Lower leg skin (tissue), 4 donors: ENCODE measurements at regions not wholly inside any gene's neighbourhood (a gene's known extent, or its start where the extent isn't known, plus 50 kb on each side); places are given as distances from the start of the nearest gene placed in this dataset.
"Not testable (repeated sequence)": the region's sequence is repeated elsewhere in the genome, so short reads cannot be mapped to it uniquely, and the experiment has no call there.

ENCODE experiments used
- DNase-seq, 2 donors: peaks; one replicate each; pipeline ENCODE4 v3.0.0-alpha.2; 2019; ENCODE audit warnings: low spot score in 2 of 2
- H3K4me3 ChIP-seq: fragments of 200-600 bp; sonication (generic); 2 replicates; pipeline ENCODE4 v1.5.1; 2017; ENCODE audit warnings: mild to moderate bottlenecking, low read depth; ENCODE audit not compliant: poor library complexity, severe bottlenecking
- POLR2A ChIP-seq, 2 donors: fragments of 450-650 bp; IDR thresholded peaks; one replicate each; pipeline ENCODE4 v1.6.1; 2016 to 2017; ENCODE audit warnings: antibody characterized with exemption in 2 of 2, mild to moderate bottlenecking in 1 of 2, moderate library complexity in 1 of 2
- WGBS, 2 donors: methylation state at CpG; one replicate each; pipeline ENCODE4 v1.1.5; 2018; 5-methylcytosine and 5-hydroxymethylcytosine counted together
- intact Hi-C: fragments of 100-400 bp; cut with DNase I; formaldehyde crosslinking; loops from one replicate; pipeline ENCODE4 v1.15.0; 2023; ENCODE audit warnings: low total_unique reads
- TF ChIP-seq, protein P1 (sequence below), 3 donors: fragments of 450-650 bp; IDR thresholded peaks; one replicate each; pipeline ENCODE4 v1.5.1; 2016; ENCODE audit warnings: antibody characterized with exemption in 3 of 3, mild to moderate bottlenecking in 3 of 3, moderate library complexity in 2 of 3

- H3K4me3 ChIP-seq, result no peak overlapping the region
- WGBS, 2 donors, result 65 to 66% methylated on average over 9 of the region's 9 CpGs
- intact Hi-C loops, result no loop called here
- DNase-seq, result no peak
- no peak for TF ChIP-seq POLR2A (IDR thresholded peaks at IDR 0.05)
- TF ChIP-seq, protein P1, sequence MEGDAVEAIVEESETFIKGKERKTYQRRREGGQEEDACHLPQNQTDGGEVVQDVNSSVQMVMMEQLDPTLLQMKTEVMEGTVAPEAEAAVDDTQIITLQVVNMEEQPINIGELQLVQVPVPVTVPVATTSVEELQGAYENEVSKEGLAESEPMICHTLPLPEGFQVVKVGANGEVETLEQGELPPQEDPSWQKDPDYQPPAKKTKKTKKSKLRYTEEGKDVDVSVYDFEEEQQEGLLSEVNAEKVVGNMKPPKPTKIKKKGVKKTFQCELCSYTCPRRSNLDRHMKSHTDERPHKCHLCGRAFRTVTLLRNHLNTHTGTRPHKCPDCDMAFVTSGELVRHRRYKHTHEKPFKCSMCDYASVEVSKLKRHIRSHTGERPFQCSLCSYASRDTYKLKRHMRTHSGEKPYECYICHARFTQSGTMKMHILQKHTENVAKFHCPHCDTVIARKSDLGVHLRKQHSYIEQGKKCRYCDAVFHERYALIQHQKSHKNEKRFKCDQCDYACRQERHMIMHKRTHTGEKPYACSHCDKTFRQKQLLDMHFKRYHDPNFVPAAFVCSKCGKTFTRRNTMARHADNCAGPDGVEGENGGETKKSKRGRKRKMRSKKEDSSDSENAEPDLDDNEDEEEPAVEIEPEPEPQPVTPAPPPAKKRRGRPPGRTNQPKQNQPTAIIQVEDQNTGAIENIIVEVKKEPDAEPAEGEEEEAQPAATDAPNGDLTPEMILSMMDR (IDR thresholded peaks at IDR 0.05), result no peak
Measured at GRCh38 chr5:17412760-17413671, 85.0 kb upstream of the TAF11L2 start.

GRCh38 chr5:17413691-17414090 is 84.3 kb upstream of the TAF11L2 start:
- intact Hi-C loops, result no loop called here
- TF ChIP-seq POLR2A (IDR thresholded peaks at IDR 0.05), result no peak
- TF ChIP-seq, protein P1 (IDR thresholded peaks at IDR 0.05), result no peak
- H3K4me3 ChIP-seq, result no peak overlapping the region
- 77 to 86% methylated on average over 3 of the region's 3 CpGs for WGBS, 2 donors
- no peak for DNase-seq

DNA sequence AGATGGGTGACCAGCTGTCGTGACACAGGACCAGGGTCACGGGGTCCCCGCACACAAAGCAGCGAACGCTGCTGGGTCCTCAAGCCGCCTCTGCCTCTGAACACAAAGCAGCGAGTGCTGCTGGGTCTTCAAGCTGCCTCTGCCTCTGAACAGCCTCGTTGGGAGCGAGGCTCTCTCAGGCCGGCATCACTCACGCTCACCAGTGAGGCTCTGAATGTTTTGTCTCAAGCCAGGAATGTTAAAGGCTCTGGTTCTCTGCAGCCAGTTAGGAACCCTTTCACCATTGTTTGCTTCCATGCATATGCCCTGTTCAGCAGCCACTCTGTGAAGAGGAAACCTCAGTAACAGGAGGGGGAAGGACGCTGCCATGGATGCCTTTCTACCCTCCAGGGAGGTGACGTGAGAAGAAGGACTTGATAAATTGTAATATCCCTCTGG is 82.7 kb upstream of the TAF11L2 start:
- no peak overlapping the region for H3K4me3 ChIP-seq
- TF ChIP-seq, protein P1 (IDR thresholded peaks at IDR 0.05), result no peak
- TF ChIP-seq POLR2A (IDR thresholded peaks at IDR 0.05), result no peak
- no peak for DNase-seq
- intact Hi-C loops, result no loop called here
- WGBS, 2 donors, result 80 to 81% methylated on average over 13 of the region's 13 CpGs

DNA sequence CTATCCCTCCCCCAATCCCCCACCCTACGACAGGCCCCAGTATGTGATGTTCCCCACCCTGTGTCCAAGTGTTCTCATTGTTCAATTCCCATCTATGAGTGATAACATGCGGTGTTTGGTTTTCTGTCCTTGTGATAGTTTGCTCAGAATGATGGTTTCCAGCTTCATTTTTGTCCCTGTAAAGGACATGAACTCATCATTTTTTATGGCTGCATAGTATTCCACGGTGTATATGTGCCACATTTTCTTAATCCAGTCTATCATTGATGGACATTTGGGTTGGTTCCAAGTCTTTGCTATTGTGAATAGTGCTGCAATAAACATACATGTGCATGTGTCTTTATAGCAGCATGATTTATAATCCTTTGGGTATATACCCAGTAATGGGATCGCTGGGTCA is 81.7 kb upstream of the TAF11L2 start:
- WGBS, 2 donors, result 94 to 97% methylated on average over 3 of the region's 4 CpGs
- DNase-seq, intact Hi-C loops, H3K4me3 ChIP-seq: not testable (repeated sequence)

- intact Hi-C loops, result no loop called here
- DNase-seq, result no peak
- WGBS, 2 donors, result 82 to 90% methylated on average over 12 of the region's 12 CpGs
- no peak overlapping the region for H3K4me3 ChIP-seq
- no peak for TF ChIP-seq POLR2A (IDR thresholded peaks at IDR 0.05)
- TF ChIP-seq, protein P1 (IDR thresholded peaks at IDR 0.05), result no peak
Measured at GRCh38 chr5:17424674-17425073, 73.4 kb upstream of the TAF11L2 start.

DNA sequence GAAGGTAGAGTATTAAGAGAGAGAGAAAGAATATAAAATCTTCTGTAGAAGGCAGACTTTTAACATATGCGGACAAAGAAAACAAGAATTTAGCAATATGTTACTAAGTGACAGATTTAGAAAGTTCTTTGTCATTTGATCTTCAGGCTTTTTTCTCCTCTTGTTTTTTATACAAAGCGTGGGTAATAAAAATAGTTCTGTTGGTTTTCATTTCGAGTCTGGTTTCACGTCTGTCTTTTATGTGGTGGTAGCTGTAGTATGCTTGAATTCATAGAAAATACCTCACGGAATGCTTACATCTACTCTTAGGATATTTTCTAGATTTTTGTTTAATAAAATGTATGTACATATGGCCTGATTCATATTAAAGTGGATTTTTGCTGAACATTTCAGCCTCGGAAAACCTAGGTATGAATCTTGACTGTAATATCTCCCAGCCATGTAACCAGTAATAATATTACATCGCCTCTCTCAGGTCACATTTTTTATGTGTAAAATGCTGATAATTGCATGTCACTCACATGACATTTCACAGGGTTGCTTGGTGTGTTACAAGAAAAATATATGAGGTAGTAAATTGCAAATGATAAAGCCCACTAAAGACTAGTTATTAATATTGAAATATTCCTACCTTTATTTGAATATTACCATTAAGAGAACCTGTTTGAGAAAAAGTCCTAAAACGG is 72.5 kb upstream of the TAF11L2 start:
- DNase-seq, result no peak
- WGBS, 2 donors, result 62 to 68% methylated on average over 8 of the region's 8 CpGs
- intact Hi-C loops, result no loop called here
- no peak for TF ChIP-seq POLR2A (IDR thresholded peaks at IDR 0.05)
- TF ChIP-seq, protein P1 (IDR thresholded peaks at IDR 0.05), result no peak
- H3K4me3 ChIP-seq, result no peak overlapping the region
